GM19035 (cell line): ENCODE measurements at regions not wholly inside any gene's neighbourhood (a gene's known extent, or its start where the extent isn't known, plus 50 kb on each side); places are given as distances from the start of the nearest gene placed in this dataset.

Source experiments
- ATAC-seq: cut with Tn5 transposase; IDR thresholded peaks from one replicate; pipeline ENCODE4 v1.9.1; 2021; ENCODE audit not compliant: unreplicated experiment

GRCh38 chr2:102950371-102950946, 188.6 kb downstream of the TMEM182 start:
- ATAC-seq = no peak

GRCh38 chr2:102951249-102951648, 189.4 kb downstream of the TMEM182 start:
- ATAC-seq = no peak

- ATAC-seq = no peak
These were observed 205.6 kb downstream of the TMEM182 start for GRCh38 chr2:102967451-102967850.

- ATAC-seq = no peak
These were observed 206.5 kb downstream of the TMEM182 start for GRCh38 chr2:102968375-102968774.

- ATAC-seq = no peak
These were observed 209.9 kb downstream of the TMEM182 start for GRCh38 chr2:102971701-102972100.

- peak; percentile 75 for ATAC-seq
These were observed 214.5 kb downstream of the TMEM182 start for GRCh38 chr2:102975996-102976975.

GRCh38 chr2:102977426-102978090, 215.7 kb downstream of the TMEM182 start:
- ATAC-seq = no peak

GRCh38 chr2:102978091-102978490, 216.3 kb downstream of the TMEM182 start:
- ATAC-seq = no peak

GRCh38 chr2:102979429-102979828, 217.6 kb downstream of the TMEM182 start:
- ATAC-seq = no peak

- ATAC-seq = no peak
These were observed 222.0 kb downstream of the TMEM182 start for GRCh38 chr2:102983786-102984185.

GRCh38 chr2:102986826-102987490, 225.1 kb downstream of the TMEM182 start:
- ATAC-seq = no peak

- no peak for ATAC-seq
These were observed 230.8 kb downstream of the TMEM182 start for GRCh38 chr2:102992607-102993006.

GRCh38 chr2:102999958-103000357, 238.1 kb downstream of the TMEM182 start:
- no peak for ATAC-seq

- ATAC-seq = no peak
These were observed 241.1 kb downstream of the TMEM182 start for GRCh38 chr2:103002954-103003353.

- no peak for ATAC-seq
These were observed 242.0 kb downstream of the TMEM182 start for GRCh38 chr2:103003750-103004260.

- ATAC-seq = no peak
These were observed 242.7 kb downstream of the TMEM182 start for GRCh38 chr2:103004426-103004942.

GRCh38 chr2:103005393-103005792, 243.6 kb downstream of the TMEM182 start:
- ATAC-seq = no peak

GRCh38 chr2:103007086-103007485, 245.3 kb downstream of the TMEM182 start:
- no peak for ATAC-seq

GRCh38 chr2:103008586-103008985, 246.8 kb downstream of the TMEM182 start:
- ATAC-seq = no peak

GRCh38 chr2:103009871-103010270, 248.0 kb downstream of the TMEM182 start:
- ATAC-seq = no peak

- no peak for ATAC-seq
These were observed 248.5 kb downstream of the TMEM182 start for GRCh38 chr2:103010306-103010705.
